WTC11 (cell line): ENCODE measurements at regions not wholly inside any gene's neighbourhood (a gene's known extent, or its start where the extent isn't known, plus 50 kb on each side); places are given as distances from the start of the nearest gene placed in this dataset.

Source experiments
- ATAC-seq: fragments of 200-7000 bp; cut with Tn5 transposase; 2 replicates; pipeline ENCODE4 v1.10.0; 2021; ENCODE audit warnings: mild to moderate bottlenecking, moderate library complexity
- CTCF ChIA-PET: fragments of 300-600 bp; sonication (Branson Sonifier 250); formaldehyde crosslinking; loops from one replicate; lab custom pipeline; 2021; ENCODE audit warnings: antibody characterized with exemption; lab: Charles Lee
- POLR2A ChIA-PET: fragments of 350-600 bp; sonication (Branson Sonifier 250); formaldehyde crosslinking; loops from one replicate; lab custom pipeline; 2021; ENCODE audit warnings: antibody characterized with exemption; lab: Charles Lee
- DNase-seq: peaks from one replicate; pipeline ENCODE4 v3.0.0; 2021; ENCODE audit warnings: low spot score
- H3K27ac Mint-ChIP-seq: 2 replicates; pipeline ENCODE4 v1.8.0; 2021; ENCODE audit warnings: mixed read lengths
- H3K27me3 Mint-ChIP-seq: 2 replicates; pipeline ENCODE4 v1.8.0; 2021; ENCODE audit warnings: low read depth, mild to moderate bottlenecking, moderate library complexity, mixed read lengths
- H3K36me3 Mint-ChIP-seq: 2 replicates; pipeline ENCODE4 v1.8.0; 2021; ENCODE audit warnings: mixed read lengths
- H3K4me1 Mint-ChIP-seq: 2 replicates; pipeline ENCODE4 v1.8.0; 2022; ENCODE audit warnings: mixed read lengths
- H3K4me3 Mint-ChIP-seq: 2 replicates; pipeline ENCODE4 v1.8.0; 2021; ENCODE audit warnings: mild to moderate bottlenecking, moderate library complexity, mixed read lengths
- H3K9me3 Mint-ChIP-seq: 2 replicates; pipeline ENCODE4 v1.8.0; 2021; ENCODE audit warnings: mixed read lengths
- ETV6 ChIP-seq: sonication (generic); formaldehyde crosslinking; IDR thresholded peaks from 2 replicates; pipeline ENCODE4 v1.8.1; 2022; ENCODE audit warnings: mild to moderate bottlenecking, missing genetic modification reagents
- FOXJ3 ChIP-seq: sonication (generic); formaldehyde crosslinking; IDR thresholded peaks from 2 replicates; pipeline ENCODE4 v1.9.0; 2021; ENCODE audit warnings: missing genetic modification reagents, mild to moderate bottlenecking, borderline replicate concordance
- GRHL2 ChIP-seq: fragments of 250-450 bp; sonication (Bioruptor Pico); IDR thresholded peaks from 2 replicates; pipeline ENCODE4 v1.8.0; 2022; ENCODE audit warnings: mild to moderate bottlenecking, moderate library complexity; ENCODE audit not compliant: insufficient replicate concordance, severe bottlenecking
- GTF2I ChIP-seq: fragments of 250-450 bp; sonication (Bioruptor Pico); conservative IDR thresholded peaks from 2 replicates; pipeline ENCODE4 v1.4.0; 2021; ENCODE audit warnings: mild to moderate bottlenecking
- HMGA2 ChIP-seq: fragments of 250-450 bp; sonication (Bioruptor Pico); IDR thresholded peaks from 2 replicates; pipeline ENCODE4 v1.4.0; 2021; ENCODE audit warnings: mild to moderate bottlenecking, moderate library complexity
- IRF2 ChIP-seq: sonication (generic); formaldehyde crosslinking; IDR thresholded peaks from 2 replicates; pipeline ENCODE4 v1.8.0; 2022; ENCODE audit warnings: low read depth, missing genetic modification reagents, borderline replicate concordance
- RELA ChIP-seq: sonication (generic); formaldehyde crosslinking; IDR thresholded peaks from 2 replicates; pipeline ENCODE4 v1.8.1; 2022; ENCODE audit warnings: missing genetic modification reagents, mild to moderate bottlenecking, borderline replicate concordance
- SOX15 ChIP-seq: fragments of 250-450 bp; sonication (Bioruptor Pico); IDR thresholded peaks from 2 replicates; pipeline ENCODE4 v1.9.0; 2021; ENCODE audit warnings: mild to moderate bottlenecking
- SP1 ChIP-seq: sonication (generic); formaldehyde crosslinking; conservative IDR thresholded peaks from 2 replicates; pipeline ENCODE4 v1.8.1; 2022; ENCODE audit warnings: missing genetic modification reagents
- TP53 ChIP-seq: sonication (generic); formaldehyde crosslinking; IDR thresholded peaks from 2 replicates; pipeline ENCODE4 v1.8.1; 2023; ENCODE audit warnings: mild to moderate bottlenecking, missing genetic modification reagents
- ZNF263 ChIP-seq: sonication (generic); formaldehyde crosslinking; IDR thresholded peaks from 2 replicates; pipeline ENCODE4 v1.8.1; 2022; ENCODE audit warnings: low read depth, mild to moderate bottlenecking, moderate library complexity, missing genetic modification reagents
- ZNF396 ChIP-seq: fragments of 250-450 bp; sonication (Bioruptor Pico); IDR thresholded peaks from 2 replicates; pipeline ENCODE4 v1.8.0; 2021; ENCODE audit warnings: mild to moderate bottlenecking, moderate library complexity, borderline replicate concordance
- TF ChIP-seq, protein P1 (sequence below): sonication (generic); formaldehyde crosslinking; IDR thresholded peaks from 2 replicates; pipeline ENCODE4 v1.8.1; 2023; ENCODE audit warnings: mild to moderate bottlenecking, missing genetic modification reagents, borderline replicate concordance
- TF ChIP-seq, protein P2 (sequence below): fragments of 250-450 bp; sonication (Bioruptor Pico); IDR thresholded peaks from 2 replicates; pipeline ENCODE4 v1.9.0; 2021; ENCODE audit warnings: mild to moderate bottlenecking, borderline replicate concordance
- TF ChIP-seq, protein P3 (sequence below): sonication (generic); formaldehyde crosslinking; IDR thresholded peaks from 2 replicates; pipeline ENCODE4 v1.8.1; 2022; ENCODE audit warnings: low read depth, missing genetic modification reagents, borderline replicate concordance
- TF ChIP-seq, protein P4 (sequence below): sonication (generic); formaldehyde crosslinking; IDR thresholded peaks from 2 replicates; pipeline ENCODE4 v1.8.0; 2022; ENCODE audit warnings: mild to moderate bottlenecking, missing genetic modification reagents
- TF ChIP-seq, protein P5 (sequence below): sonication (generic); formaldehyde crosslinking; IDR thresholded peaks from 2 replicates; pipeline ENCODE4 v1.8.0; 2022; ENCODE audit warnings: mild to moderate bottlenecking, missing genetic modification reagents
- TF ChIP-seq, protein P6 (sequence below): sonication (generic); formaldehyde crosslinking; IDR thresholded peaks from 2 replicates; pipeline ENCODE4 v1.8.1; 2022; ENCODE audit warnings: mild to moderate bottlenecking, missing genetic modification reagents, moderate library complexity, borderline replicate concordance

DNA sequence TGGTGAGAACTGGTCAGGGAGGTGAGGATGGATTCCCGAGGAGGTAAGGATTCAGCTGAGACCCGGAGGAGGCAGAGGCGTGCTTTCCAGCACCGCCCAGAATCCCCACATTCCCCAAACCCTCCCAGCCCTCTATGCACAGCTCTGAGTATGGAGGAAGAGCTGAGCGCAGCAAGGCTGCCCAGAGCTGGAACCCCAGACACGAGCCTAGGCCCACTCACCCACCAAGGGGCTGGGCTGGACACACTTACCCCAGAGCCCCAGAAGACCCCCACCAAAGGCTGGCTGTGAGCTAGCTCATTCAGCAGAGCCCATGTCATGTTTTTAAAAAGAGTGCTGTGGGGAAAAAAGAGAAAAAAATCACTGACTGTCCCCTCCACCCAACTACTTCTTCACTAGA is 271.5 kb downstream of the XXYLT1 start:
- H3K27me3 Mint-ChIP-seq, result no peaks in the 10 kb centered on the region
- H3K4me1 Mint-ChIP-seq, result peaks cover 24% of the 10 kb centered on the region

DNA sequence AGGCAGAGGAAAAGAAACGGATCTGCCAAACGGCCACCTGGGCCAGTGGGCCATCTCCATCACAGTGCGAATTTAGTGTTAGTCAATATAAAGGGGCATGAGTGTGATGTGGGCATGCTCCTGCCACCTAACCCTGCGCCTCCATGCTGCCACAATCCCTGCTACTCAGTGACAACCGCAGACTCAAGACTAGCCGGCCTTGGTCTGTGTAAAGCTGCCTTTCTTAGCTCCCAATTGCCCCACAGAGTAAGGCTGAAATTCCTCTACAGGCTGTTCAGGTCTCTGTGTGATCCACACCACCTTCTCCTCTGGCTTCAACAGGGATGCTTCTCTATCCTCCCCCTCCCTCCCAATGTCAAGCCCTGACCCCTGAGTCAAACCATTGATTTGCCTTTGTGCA is 269.7 kb downstream of the XXYLT1 start:
- H3K27me3 Mint-ChIP-seq, result no peaks in the 10 kb centered on the region
- H3K4me3 Mint-ChIP-seq, result no peak overlapping the region
- no peaks in the 10 kb centered on the region for H3K36me3 Mint-ChIP-seq
- no peak overlapping the region for H3K27ac Mint-ChIP-seq
- ChIA-PET POLR2A (no interaction called here), CTCF (interaction anchor here (0.6 to 4.0 kb wide), 16 partner anchors 10 to 319 kb away, joined by 3 to 38 read pairs (median 4); partner anchors contain the start of gene XXYLT1)
- ATAC-seq (no peak), DNase-seq (no peak)
- H3K9me3 Mint-ChIP-seq, result no peaks in the 10 kb centered on the region
- peaks cover 24% of the 10 kb centered on the region for H3K4me1 Mint-ChIP-seq
- TF ChIP-seq FOXJ3 (CRISPR knock-in tag) (no peak), ZNF396 (CRISPR knock-in tag) (no peak), GRHL2 (CRISPR knock-in tag) (no peak), HMGA2 (no peak), GTF2I (CRISPR knock-in tag) (no peak), ZNF263 (CRISPR knock-in tag) (no peak), SP1 (no peak), IRF2 (CRISPR knock-in tag) (no peak), RELA (CRISPR knock-in tag) (no peak), SOX15 (no peak)
- TF ChIP-seq, protein P1, sequence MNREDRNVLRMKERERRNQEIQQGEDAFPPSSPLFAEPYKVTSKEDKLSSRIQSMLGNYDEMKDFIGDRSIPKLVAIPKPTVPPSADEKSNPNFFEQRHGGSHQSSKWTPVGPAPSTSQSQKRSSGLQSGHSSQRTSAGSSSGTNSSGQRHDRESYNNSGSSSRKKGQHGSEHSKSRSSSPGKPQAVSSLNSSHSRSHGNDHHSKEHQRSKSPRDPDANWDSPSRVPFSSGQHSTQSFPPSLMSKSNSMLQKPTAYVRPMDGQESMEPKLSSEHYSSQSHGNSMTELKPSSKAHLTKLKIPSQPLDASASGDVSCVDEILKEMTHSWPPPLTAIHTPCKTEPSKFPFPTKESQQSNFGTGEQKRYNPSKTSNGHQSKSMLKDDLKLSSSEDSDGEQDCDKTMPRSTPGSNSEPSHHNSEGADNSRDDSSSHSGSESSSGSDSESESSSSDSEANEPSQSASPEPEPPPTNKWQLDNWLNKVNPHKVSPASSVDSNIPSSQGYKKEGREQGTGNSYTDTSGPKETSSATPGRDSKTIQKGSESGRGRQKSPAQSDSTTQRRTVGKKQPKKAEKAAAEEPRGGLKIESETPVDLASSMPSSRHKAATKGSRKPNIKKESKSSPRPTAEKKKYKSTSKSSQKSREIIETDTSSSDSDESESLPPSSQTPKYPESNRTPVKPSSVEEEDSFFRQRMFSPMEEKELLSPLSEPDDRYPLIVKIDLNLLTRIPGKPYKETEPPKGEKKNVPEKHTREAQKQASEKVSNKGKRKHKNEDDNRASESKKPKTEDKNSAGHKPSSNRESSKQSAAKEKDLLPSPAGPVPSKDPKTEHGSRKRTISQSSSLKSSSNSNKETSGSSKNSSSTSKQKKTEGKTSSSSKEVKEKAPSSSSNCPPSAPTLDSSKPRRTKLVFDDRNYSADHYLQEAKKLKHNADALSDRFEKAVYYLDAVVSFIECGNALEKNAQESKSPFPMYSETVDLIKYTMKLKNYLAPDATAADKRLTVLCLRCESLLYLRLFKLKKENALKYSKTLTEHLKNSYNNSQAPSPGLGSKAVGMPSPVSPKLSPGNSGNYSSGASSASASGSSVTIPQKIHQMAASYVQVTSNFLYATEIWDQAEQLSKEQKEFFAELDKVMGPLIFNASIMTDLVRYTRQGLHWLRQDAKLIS, result no peak
- TF ChIP-seq, protein P2, sequence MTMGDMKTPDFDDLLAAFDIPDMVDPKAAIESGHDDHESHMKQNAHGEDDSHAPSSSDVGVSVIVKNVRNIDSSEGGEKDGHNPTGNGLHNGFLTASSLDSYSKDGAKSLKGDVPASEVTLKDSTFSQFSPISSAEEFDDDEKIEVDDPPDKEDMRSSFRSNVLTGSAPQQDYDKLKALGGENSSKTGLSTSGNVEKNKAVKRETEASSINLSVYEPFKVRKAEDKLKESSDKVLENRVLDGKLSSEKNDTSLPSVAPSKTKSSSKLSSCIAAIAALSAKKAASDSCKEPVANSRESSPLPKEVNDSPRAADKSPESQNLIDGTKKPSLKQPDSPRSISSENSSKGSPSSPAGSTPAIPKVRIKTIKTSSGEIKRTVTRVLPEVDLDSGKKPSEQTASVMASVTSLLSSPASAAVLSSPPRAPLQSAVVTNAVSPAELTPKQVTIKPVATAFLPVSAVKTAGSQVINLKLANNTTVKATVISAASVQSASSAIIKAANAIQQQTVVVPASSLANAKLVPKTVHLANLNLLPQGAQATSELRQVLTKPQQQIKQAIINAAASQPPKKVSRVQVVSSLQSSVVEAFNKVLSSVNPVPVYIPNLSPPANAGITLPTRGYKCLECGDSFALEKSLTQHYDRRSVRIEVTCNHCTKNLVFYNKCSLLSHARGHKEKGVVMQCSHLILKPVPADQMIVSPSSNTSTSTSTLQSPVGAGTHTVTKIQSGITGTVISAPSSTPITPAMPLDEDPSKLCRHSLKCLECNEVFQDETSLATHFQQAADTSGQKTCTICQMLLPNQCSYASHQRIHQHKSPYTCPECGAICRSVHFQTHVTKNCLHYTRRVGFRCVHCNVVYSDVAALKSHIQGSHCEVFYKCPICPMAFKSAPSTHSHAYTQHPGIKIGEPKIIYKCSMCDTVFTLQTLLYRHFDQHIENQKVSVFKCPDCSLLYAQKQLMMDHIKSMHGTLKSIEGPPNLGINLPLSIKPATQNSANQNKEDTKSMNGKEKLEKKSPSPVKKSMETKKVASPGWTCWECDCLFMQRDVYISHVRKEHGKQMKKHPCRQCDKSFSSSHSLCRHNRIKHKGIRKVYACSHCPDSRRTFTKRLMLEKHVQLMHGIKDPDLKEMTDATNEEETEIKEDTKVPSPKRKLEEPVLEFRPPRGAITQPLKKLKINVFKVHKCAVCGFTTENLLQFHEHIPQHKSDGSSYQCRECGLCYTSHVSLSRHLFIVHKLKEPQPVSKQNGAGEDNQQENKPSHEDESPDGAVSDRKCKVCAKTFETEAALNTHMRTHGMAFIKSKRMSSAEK (CRISPR knock-in tag), result no peak
- TF ChIP-seq, protein P3, sequence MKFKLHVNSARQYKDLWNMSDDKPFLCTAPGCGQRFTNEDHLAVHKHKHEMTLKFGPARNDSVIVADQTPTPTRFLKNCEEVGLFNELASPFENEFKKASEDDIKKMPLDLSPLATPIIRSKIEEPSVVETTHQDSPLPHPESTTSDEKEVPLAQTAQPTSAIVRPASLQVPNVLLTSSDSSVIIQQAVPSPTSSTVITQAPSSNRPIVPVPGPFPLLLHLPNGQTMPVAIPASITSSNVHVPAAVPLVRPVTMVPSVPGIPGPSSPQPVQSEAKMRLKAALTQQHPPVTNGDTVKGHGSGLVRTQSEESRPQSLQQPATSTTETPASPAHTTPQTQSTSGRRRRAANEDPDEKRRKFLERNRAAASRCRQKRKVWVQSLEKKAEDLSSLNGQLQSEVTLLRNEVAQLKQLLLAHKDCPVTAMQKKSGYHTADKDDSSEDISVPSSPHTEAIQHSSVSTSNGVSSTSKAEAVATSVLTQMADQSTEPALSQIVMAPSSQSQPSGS (CRISPR knock-in tag), result no peak
- TF ChIP-seq, protein P4, sequence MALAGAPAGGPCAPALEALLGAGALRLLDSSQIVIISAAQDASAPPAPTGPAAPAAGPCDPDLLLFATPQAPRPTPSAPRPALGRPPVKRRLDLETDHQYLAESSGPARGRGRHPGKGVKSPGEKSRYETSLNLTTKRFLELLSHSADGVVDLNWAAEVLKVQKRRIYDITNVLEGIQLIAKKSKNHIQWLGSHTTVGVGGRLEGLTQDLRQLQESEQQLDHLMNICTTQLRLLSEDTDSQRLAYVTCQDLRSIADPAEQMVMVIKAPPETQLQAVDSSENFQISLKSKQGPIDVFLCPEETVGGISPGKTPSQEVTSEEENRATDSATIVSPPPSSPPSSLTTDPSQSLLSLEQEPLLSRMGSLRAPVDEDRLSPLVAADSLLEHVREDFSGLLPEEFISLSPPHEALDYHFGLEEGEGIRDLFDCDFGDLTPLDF (CRISPR knock-in tag), result no peak

More for the DNA sequence above, 271.5 kb downstream of the XXYLT1 start:
- Mint-ChIP-seq H3K9me3 (no peaks in the 10 kb centered on the region), H3K36me3 (no peaks in the 10 kb centered on the region), H3K4me3 (no peak overlapping the region), H3K27ac (no peak overlapping the region)
- TF ChIP-seq, protein P4 (CRISPR knock-in tag), result no peak
- TF ChIP-seq ETV6 (CRISPR knock-in tag) (no peak), TP53 (CRISPR knock-in tag) (no peak)
- TF ChIP-seq, protein P3 (CRISPR knock-in tag), result no peak
- TF ChIP-seq, protein P5, sequence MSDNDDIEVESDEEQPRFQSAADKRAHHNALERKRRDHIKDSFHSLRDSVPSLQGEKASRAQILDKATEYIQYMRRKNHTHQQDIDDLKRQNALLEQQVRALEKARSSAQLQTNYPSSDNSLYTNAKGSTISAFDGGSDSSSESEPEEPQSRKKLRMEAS (CRISPR knock-in tag), result no peak
- TF ChIP-seq, protein P6, sequence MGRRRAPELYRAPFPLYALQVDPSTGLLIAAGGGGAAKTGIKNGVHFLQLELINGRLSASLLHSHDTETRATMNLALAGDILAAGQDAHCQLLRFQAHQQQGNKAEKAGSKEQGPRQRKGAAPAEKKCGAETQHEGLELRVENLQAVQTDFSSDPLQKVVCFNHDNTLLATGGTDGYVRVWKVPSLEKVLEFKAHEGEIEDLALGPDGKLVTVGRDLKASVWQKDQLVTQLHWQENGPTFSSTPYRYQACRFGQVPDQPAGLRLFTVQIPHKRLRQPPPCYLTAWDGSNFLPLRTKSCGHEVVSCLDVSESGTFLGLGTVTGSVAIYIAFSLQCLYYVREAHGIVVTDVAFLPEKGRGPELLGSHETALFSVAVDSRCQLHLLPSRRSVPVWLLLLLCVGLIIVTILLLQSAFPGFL (CRISPR knock-in tag), result no peak
- ChIA-PET POLR2A (no interaction called here), CTCF (interaction anchor here (0.8 to 1.4 kb wide), 2 partner anchors 14 to 312 kb away, joined by 3 to 5 read pairs; no protein-coding TSS in a partner anchor)
- no peak for DNase-seq
- ATAC-seq, result no peak
